MCF 10A (cell line): ENCODE measurements at regions not wholly inside any gene's neighbourhood (a gene's known extent, or its start where the extent isn't known, plus 50 kb on each side); places are given as distances from the start of the nearest gene placed in this dataset.

Source experiments
- BruUV-seq: library from RNA; stranded (reverse); fragments of 400-500 nt; replicated peaks from 2 replicates; lab custom pipeline; 2021; lab: Mats Ljungman, UMichigan
- CTCF ChIA-PET: fragments of 300-600 bp; sonication (Branson Sonifier 250); formaldehyde crosslinking; extraction: SDS; loops from one replicate; lab custom pipeline; 2021; ENCODE audit warnings: antibody characterized with exemption, inconsistent platforms; lab: Yijun Ruan, JAX
- POLR2A ChIA-PET: fragments of 300-600, 350-650 bp; sonication (Branson Sonifier 250); formaldehyde crosslinking; extraction: SDS; loops from one replicate; lab custom pipeline; 2020; ENCODE audit warnings: antibody characterized with exemption, inconsistent platforms; lab: Yijun Ruan, JAX
- DNase-seq: peaks from one replicate; pipeline ENCODE4 v3.0.0-alpha.2; 2018; ENCODE audit not compliant: unreplicated experiment
- H3K27ac Mint-ChIP-seq: one replicate; pipeline ENCODE4 v1.8.0; 2022; ENCODE audit warnings: mild to moderate bottlenecking, low read depth, mixed read lengths; ENCODE audit not compliant: unreplicated experiment
- H3K27me3 Mint-ChIP-seq: one replicate; pipeline ENCODE4 v1.8.0; 2022; ENCODE audit warnings: mixed read lengths; ENCODE audit not compliant: insufficient read depth, unreplicated experiment
- H3K36me3 Mint-ChIP-seq: one replicate; pipeline ENCODE4 v1.8.0; 2022; ENCODE audit warnings: mild to moderate bottlenecking, moderate library complexity, mixed read lengths; ENCODE audit not compliant: insufficient read depth, unreplicated experiment
- H3K4me1 Mint-ChIP-seq: one replicate; pipeline ENCODE4 v1.8.0; 2022; ENCODE audit warnings: mixed read lengths; ENCODE audit not compliant: insufficient read depth, unreplicated experiment
- H3K4me3 Mint-ChIP-seq: one replicate; pipeline ENCODE4 v1.8.0; 2022; ENCODE audit warnings: mild to moderate bottlenecking, moderate library complexity, mixed read lengths; ENCODE audit not compliant: unreplicated experiment
- H3K9me3 Mint-ChIP-seq: one replicate; pipeline ENCODE4 v1.8.0; 2022; ENCODE audit warnings: mixed read lengths; ENCODE audit not compliant: unreplicated experiment
- CTCF ChIP-seq: fragments of 200-600 bp; IDR thresholded peaks from one replicate; pipeline ENCODE4 v1.8.0; 2022; ENCODE audit warnings: antibody characterized with exemption, mild to moderate bottlenecking; ENCODE audit not compliant: unreplicated experiment
- intact Hi-C: fragments of 100-400 bp; cut with micrococcal nuclease; formaldehyde crosslinking; loops from 2 replicates; pipeline ENCODE4 v1.14.1; 2022

GRCh38 chr5:5370059-5370774 lies 52.3 kb upstream of the ICE1 start:
- Mint-ChIP-seq H3K4me3 (no peak overlapping the region), H3K4me1 (peaks cover 11% of the 10 kb centered on the region), H3K27me3 (no peaks in the 10 kb centered on the region), H3K36me3 (no peaks in the 10 kb centered on the region), H3K9me3 (no peaks in the 10 kb centered on the region), H3K27ac (no peak overlapping the region)
- intact Hi-C loops, result no loop called here
- BruUV-seq, result no TSS peak
- DNase-seq, result no peak
- ChIA-PET POLR2A (no interaction called here), CTCF (interaction anchor here (0.9 to 1.4 kb wide), 2 partner anchors 13 to 14 kb away, joined by 3 to 5 read pairs; no protein-coding TSS in a partner anchor)
- no peak for TF ChIP-seq CTCF

GRCh38 chr5:5371005-5371404 lies 51.5 kb upstream of the ICE1 start:
- TF ChIP-seq CTCF, result no peak
- Mint-ChIP-seq H3K4me3 (no peak overlapping the region), H3K36me3 (no peaks in the 10 kb centered on the region), H3K9me3 (no peaks in the 10 kb centered on the region), H3K27ac (no peak overlapping the region), H3K4me1 (peaks cover 11% of the 10 kb centered on the region), H3K27me3 (no peaks in the 10 kb centered on the region)
- BruUV-seq, result no TSS peak
- POLR2A ChIA-PET, result interaction anchor here (0.6 kb wide), 1 partner anchor 16 kb away, joined by 4 read pairs; no protein-coding TSS in a partner anchor
- CTCF ChIA-PET, result interaction anchor here (0.9 to 1.0 kb wide), 2 partner anchors 12 to 491 kb away, joined by 3 read pairs; no protein-coding TSS in a partner anchor
- DNase-seq, result no peak
- intact Hi-C loops, result no loop called here

- no TSS peak for BruUV-seq
- Mint-ChIP-seq H3K4me1 (peaks cover 11% of the 10 kb centered on the region), H3K9me3 (no peaks in the 10 kb centered on the region), H3K36me3 (no peaks in the 10 kb centered on the region), H3K27me3 (no peaks in the 10 kb centered on the region), H3K27ac (no peak overlapping the region), H3K4me3 (no peak overlapping the region)
- POLR2A ChIA-PET, result no interaction called here
- CTCF ChIA-PET, result no interaction called here
- no peak for DNase-seq
- intact Hi-C loops, result no loop called here
- no peak for TF ChIP-seq CTCF
These were observed 50.5 kb upstream of the ICE1 start for GRCh38 chr5:5371957-5372356.

GRCh38 chr5:5372511-5372910 lies 50.0 kb upstream of the ICE1 start:
- CTCF ChIA-PET, result interaction anchor here (0.5 kb wide), 1 partner anchor 232 kb away, joined by 4 read pairs; no protein-coding TSS in a partner anchor
- H3K36me3 Mint-ChIP-seq, result no peaks in the 10 kb centered on the region
- H3K9me3 Mint-ChIP-seq, result no peaks in the 10 kb centered on the region
- POLR2A ChIA-PET, result no interaction called here
- TF ChIP-seq CTCF, result no peak
- intact Hi-C loops, result no loop called here
- no peak overlapping the region for H3K27ac Mint-ChIP-seq
- no peak overlapping the region for H3K4me3 Mint-ChIP-seq
- no TSS peak for BruUV-seq
- H3K4me1 Mint-ChIP-seq, result peaks cover 11% of the 10 kb centered on the region
- no peak for DNase-seq
- H3K27me3 Mint-ChIP-seq, result no peaks in the 10 kb centered on the region
